HG02610 (cell line): ENCODE measurements at regions not wholly inside any gene's neighbourhood (a gene's known extent, or its start where the extent isn't known, plus 50 kb on each side); places are given as distances from the start of the nearest gene placed in this dataset.
"Not testable (repeated sequence)": the region's sequence is repeated elsewhere in the genome, so short reads cannot be mapped to it uniquely, and the experiment has no call there.

Experiments
- ATAC-seq: cut with Tn5 transposase; IDR thresholded peaks from one replicate; pipeline ENCODE4 v1.9.1; 2021; ENCODE audit warnings: mild to moderate bottlenecking, moderate library complexity; ENCODE audit not compliant: unreplicated experiment

- no peak for ATAC-seq
Measured at GRCh38 chr14:51443195-51444018, 203.4 kb downstream of the TMX1 start.

GRCh38 chr14:51444353-51445000 is 204.4 kb downstream of the TMX1 start:
- no peak for ATAC-seq

DNA sequence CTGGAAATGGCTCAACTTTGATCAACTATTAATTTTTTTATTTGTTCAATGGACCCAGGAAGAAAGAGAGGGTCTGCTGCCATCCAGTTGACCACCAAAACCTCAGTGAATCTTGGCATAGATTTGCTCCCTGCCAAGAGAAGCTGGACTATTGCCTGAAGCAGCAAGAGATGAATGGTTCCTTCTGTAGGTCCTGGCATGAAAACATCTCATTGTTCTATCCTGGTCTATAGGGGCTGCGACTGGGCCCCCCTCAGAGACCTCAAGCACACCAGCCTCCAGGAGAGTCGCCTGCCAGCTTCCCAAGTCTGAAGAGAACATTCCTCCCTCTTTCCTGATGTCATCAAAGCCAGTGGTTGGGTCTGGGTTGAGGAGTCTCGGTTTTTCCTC is 204.9 kb downstream of the TMX1 start:
- ATAC-seq: no peak

- no peak for ATAC-seq
Measured at GRCh38 chr14:51446771-51447170, 204.9 kb upstream of the FRMD6 start.

DNA sequence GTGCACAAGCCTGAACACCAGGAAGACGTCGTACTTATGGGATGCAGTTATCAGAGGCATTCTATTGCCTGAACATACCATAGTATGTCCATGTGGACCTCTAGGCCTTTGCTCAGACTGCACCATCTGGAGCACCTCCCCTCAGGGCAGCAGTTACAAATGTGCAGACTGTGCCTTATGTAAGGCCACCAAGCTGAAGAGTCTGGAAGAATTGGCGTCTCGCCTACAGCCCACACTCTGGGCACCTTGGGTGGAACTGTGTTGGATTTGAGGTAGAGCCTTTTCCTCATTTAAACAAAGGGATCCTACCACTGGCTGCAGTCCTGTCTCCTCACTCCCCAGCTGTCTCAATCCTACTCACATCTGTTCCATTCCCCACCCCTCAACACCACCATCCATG is 204.3 kb upstream of the FRMD6 start:
- no peak for ATAC-seq

- no peak for ATAC-seq
Measured at GRCh38 chr14:51448831-51449670, 202.7 kb upstream of the FRMD6 start.

DNA sequence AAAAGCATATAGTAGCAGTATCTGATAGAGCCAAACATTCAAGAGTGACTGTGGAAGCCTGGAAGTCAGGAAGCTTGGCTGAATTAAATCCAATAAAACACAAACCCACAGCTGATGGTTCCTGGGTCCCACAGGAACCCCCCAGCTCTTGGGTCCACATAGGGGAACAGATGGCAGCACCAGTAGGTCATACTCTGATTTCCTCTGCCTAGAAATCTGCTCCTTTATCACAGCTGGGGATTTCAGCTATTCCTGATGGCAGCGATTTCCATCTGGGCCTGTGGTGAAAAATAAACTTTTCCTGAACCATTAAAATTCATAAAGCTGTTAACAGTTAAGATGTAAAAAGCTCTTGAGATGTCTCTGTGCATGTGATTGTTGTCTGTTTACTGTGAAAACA is 202.0 kb upstream of the FRMD6 start:
- ATAC-seq: no peak

DNA sequence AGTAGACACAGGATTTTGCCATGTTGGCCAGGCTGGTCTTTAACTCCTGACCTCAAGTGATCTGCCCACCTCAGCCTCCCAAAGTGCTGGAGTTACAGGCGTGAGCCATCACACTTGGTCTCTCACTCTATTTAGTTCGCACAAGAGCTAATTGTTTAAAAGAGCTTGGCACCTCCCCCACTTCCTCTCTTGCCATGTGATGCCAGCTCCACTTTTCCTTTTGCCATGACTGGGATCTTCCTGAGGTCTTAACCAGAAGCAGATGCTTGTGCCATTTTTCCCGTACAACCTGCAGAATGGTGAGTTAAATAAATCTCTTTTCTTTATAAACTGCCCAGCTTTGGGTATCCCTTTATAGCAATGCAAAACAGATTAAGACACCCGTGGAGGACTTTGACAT is 200.1 kb upstream of the FRMD6 start:
- ATAC-seq: no peak

GRCh38 chr14:51453869-51454268 is 197.8 kb upstream of the FRMD6 start:
- ATAC-seq: no peak

DNA sequence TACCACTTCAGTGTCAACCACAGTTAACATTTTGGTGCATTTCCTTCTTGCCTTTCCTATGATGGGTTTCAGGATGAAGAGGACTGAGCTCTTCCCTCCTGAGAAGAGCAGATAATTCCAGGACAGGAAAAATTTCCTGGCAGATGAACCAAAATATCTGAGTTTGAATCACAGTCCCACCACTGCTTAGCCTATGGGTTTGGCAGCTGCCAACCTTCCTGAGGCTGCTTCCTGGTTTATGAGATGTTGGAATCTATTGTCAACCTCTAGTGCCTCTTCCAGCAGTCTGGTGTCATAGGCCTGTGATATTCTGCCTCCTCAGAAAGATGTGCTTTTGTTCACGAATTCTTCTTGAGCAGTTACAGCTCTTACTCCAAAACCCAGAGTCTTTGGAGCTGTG is 197.4 kb upstream of the FRMD6 start:
- no peak for ATAC-seq

DNA sequence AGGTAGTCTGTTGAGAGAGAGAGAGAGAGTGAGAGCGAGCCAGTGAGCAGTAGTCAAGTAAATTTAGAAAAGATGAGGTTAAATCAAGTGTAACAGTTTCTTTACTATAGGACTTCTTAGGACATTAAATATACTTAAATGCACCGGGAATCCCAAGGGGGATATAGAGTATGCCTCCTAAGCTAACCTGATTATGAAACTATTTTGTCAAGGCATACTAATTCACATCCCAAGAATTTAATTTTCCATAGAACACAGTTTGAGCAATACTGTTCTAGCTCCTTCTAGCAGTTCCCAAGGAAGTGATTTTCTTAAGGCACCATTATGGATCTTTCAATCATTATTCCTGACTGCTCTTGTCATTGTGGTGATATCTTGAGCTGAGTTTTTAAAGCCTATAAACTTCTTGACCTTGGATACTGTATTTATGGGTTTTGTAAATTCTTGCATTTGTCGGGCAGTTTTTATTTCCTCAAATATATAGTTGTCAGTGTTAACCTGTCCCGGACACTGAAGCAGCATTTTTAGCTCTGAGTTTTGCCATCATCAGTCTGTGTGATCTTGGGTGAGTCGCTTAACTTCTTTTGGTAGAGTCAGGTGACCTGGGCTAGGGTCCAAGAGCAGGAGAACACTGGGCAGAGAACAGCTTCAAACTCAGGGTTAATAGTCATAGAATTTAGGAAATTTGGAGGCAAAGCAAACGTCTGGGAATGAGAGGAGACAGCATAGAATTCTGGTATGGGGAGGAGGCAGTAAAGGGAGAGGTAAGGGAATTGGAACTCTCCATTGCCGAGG is 196.5 kb upstream of the FRMD6 start:
- no peak for ATAC-seq

GRCh38 chr14:51457843-51458562 is 193.7 kb upstream of the FRMD6 start:
- no peak for ATAC-seq

DNA sequence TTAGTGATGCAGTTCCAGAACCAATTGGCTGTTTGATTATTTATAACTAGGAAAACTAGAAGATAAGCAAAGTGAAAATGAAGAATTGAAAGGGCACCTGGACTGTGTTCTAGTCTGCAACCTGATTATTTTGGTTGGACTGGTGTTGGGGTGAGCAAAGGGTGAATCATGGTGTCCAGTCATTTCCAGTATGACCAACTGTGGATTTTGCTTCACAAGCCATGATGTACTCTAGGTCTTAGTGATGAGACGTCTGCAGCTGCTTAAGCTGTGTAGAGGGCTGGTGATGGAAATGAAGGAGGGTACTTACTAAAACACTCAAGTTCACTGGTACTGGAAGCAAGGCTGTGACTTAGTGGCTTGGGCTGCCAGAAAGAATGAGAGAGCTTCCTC is 193.2 kb upstream of the FRMD6 start:
- ATAC-seq: no peak

DNA sequence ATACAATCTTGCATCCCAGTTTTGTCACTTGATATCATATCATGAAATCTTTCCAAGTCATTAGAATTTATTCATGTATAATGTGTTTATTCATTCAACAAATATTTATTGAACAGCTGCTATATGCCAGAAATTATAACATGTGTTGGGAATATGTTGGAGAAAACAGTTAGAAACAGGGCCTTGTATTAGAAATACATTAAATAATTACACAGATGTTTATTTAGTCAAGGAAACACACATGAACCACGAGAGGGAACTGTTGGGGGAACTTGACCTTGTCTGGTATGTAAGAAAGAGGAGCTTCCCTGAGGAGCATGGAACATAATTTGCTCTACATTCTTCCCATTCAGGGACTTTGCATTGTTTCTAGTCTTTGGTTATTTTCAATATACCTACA is 191.7 kb upstream of the FRMD6 start:
- no peak for ATAC-seq

- no peak for ATAC-seq
Measured at GRCh38 chr14:51462182-51462581, 189.5 kb upstream of the FRMD6 start.

DNA sequence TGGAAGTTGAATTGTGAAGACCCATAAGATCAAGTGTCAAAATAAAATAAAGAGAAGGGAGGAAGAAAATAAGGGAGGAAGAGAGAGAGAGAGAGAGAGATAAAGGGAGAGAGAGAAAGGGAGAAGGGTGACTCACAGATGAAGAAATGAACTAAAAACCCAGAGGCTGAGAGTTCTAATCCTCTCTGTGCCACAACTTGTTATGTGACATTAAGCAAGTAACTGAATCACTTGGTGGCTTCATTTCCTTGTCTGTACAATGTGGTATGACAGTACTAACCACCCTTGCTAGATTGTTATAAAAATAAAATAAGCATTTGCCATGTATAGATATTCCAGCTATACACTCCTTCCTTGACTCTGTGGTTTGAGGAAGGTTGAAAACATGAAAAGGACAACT is 189.0 kb upstream of the FRMD6 start:
- no peak for ATAC-seq

DNA sequence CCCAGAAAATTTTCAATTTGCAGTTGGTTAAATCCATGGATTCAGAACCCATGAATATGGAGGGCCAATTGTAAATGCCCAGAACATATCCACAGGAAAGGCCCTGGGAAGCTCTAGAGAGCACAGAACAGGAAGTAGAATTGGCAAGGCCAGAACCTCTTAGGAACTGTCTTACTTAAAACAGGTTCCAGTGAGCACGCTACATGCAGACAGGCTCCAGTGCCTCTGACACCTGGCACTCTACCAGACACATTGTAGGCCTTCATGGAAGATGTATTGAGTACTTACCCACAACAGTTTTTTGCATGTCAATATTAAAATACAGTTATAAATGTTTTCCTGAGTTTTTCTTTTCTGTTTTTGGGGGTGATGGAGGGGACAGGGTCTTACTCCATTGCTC is 188.2 kb upstream of the FRMD6 start:
- ATAC-seq: no peak

GRCh38 chr14:51464411-51464810 is 187.3 kb upstream of the FRMD6 start:
- ATAC-seq: no peak

DNA sequence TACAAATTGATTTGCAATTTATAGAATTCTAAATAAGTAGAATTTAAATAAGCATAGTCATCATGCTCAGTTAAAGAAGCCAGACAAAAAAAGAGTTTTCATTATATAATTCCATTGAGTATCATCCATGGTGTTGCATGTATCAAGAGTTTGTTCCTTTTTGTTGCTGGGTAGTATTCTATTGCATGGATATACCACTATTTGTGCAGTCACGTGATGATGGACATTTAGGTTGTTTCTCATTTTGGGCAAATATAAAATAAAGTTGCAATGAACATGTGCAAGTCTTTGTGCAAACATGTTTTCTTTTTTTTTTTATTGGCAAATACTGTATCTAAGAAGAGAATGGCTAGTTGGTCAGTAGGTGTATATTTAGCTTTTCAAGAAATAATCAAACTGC is 186.2 kb upstream of the FRMD6 start:
- no peak for ATAC-seq

GRCh38 chr14:51467392-51467791 is 184.3 kb upstream of the FRMD6 start:
- ATAC-seq: not testable (repeated sequence)
